ENCODE measurements at regions not wholly inside any gene's neighbourhood (a gene's known extent, or its start where the extent isn't known, plus 50 kb on each side); places are given as distances from the start of the nearest gene placed in this dataset.

DNA sequence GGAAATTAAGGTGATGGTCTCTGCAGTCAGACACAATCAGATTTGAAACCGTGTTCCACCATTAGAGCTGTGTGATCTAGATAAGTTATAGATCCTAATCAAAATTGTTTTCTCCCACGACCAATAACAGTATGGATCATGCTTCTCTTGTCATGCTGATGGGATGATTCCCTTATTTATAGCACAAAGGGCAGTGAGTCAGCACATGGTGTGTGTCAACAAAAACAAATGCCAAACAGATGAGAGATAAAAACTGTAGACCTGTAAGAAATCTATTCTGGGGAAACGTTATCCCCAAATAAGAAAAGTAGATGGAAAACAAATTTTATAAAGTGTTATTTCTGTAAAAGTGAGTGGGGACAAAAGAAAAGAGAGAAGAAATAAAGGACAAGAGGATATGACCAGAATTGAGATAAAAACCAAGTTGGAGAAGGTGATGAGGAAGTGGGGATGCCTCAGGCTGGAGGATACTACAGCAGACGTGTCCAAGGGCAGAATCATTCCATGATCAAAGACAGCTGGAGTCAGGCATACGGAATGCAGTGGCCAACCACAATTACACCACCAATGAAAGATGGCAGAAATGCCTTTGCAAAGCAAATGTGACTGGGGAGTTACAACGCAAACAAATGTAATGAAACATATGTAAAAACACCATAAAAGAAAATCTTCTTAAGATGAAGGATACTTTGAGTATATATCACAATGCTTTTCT lies 377.8 kb upstream of the PRKX start:
- no peaks in the 10 kb centered on the region for H4K20me1 ChIP-seq (replicated peaks; ENCODE audit: control insufficient read depth, insufficient read depth, low read length)
- no peak overlapping the region for H3K4me3 ChIP-seq
- H3K79me2 ChIP-seq (ENCODE audit: control insufficient read depth, insufficient read depth, low read length): no peaks in the 10 kb centered on the region
- in situ Hi-C loops (cut with MboI) (no loop called here), intact Hi-C loops (cut with micrococcal nuclease) (no loop called here)
- no peak for FAIRE-seq
- TF ChIP-seq ZKSCAN3 (CRISPR knock-in tag; IDR thresholded peaks at IDR 0.05) (no peak), DPF2 (IDR thresholded peaks at IDR 0.05) (no peak), DDX20 (tag; IDR thresholded peaks at IDR 0.05; ENCODE audit: low read depth) (no peak), FOS (IDR thresholded peaks at IDR 0.05; ENCODE audit: extremely low read depth, insufficient read length) (no peak), FOXJ3 (CRISPR knock-in tag; IDR thresholded peaks at IDR 0.05) (no peak), ZNF384 (IDR thresholded peaks at IDR 0.05; ENCODE audit: low read depth, low read length) (no peak), TEAD1 (CRISPR knock-in tag; IDR thresholded peaks at IDR 0.05) (no peak), NFIC (IDR thresholded peaks at IDR 0.05) (no peak), MCM3 (IDR thresholded peaks at IDR 0.05) (no peak), JUND (IDR thresholded peaks at IDR 0.05; ENCODE audit: borderline replicate concordance, low read depth, low read length) (no peak), JUND (tag; IDR thresholded peaks at IDR 0.05; ENCODE audit: borderline replicate concordance, low read depth, low read length) (no peak), SP1 (CRISPR knock-in tag; IDR thresholded peaks at IDR 0.05) (no peak)
- TF ChIP-seq, protein P1, sequence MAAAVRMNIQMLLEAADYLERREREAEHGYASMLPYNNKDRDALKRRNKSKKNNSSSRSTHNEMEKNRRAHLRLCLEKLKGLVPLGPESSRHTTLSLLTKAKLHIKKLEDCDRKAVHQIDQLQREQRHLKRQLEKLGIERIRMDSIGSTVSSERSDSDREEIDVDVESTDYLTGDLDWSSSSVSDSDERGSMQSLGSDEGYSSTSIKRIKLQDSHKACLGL (CRISPR knock-in tag; IDR thresholded peaks at IDR 0.05; ENCODE audit: borderline replicate concordance, poor library complexity, severe bottlenecking): no peak
- TF ChIP-seq, protein P2, sequence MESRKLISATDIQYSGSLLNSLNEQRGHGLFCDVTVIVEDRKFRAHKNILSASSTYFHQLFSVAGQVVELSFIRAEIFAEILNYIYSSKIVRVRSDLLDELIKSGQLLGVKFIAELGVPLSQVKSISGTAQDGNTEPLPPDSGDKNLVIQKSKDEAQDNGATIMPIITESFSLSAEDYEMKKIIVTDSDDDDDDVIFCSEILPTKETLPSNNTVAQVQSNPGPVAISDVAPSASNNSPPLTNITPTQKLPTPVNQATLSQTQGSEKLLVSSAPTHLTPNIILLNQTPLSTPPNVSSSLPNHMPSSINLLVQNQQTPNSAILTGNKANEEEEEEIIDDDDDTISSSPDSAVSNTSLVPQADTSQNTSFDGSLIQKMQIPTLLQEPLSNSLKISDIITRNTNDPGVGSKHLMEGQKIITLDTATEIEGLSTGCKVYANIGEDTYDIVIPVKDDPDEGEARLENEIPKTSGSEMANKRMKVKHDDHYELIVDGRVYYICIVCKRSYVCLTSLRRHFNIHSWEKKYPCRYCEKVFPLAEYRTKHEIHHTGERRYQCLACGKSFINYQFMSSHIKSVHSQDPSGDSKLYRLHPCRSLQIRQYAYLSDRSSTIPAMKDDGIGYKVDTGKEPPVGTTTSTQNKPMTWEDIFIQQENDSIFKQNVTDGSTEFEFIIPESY (CRISPR knock-in tag; IDR thresholded peaks at IDR 0.05): no peak
- TF ChIP-seq, protein P3, sequence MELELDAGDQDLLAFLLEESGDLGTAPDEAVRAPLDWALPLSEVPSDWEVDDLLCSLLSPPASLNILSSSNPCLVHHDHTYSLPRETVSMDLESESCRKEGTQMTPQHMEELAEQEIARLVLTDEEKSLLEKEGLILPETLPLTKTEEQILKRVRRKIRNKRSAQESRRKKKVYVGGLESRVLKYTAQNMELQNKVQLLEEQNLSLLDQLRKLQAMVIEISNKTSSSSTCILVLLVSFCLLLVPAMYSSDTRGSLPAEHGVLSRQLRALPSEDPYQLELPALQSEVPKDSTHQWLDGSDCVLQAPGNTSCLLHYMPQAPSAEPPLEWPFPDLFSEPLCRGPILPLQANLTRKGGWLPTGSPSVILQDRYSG (tag; conservative IDR thresholded peaks at IDR 0.05; ENCODE audit: low read depth): no peak
- no peak overlapping the region for H2AFZ ChIP-seq (ENCODE audit: low read depth, low read length)
- no peaks in the 10 kb centered on the region for H3K27me3 ChIP-seq (ENCODE audit: control insufficient read depth in 2 of 2, insufficient read depth in 2 of 2, low read length in 2 of 2)
- no peaks in the 10 kb centered on the region for H3K36me3 ChIP-seq (ENCODE audit: control insufficient read depth, insufficient read depth, low read length)
- DNase-seq (ENCODE audit: extremely low read depth in 1 of 4, low spot score in 3 of 4): no peak
- H3K27ac ChIP-seq (ENCODE audit: extremely low read depth, low read depth, low read length): no peak overlapping the region
- no peak overlapping the region for H3K9ac ChIP-seq (ENCODE audit: insufficient read depth in 1 of 2, low read depth in 2 of 2, low read length in 2 of 2)
- H3K9me3 ChIP-seq (replicated peaks; ENCODE audit: control insufficient read depth, insufficient read depth, low read depth, low read length): no peaks in the 10 kb centered on the region
- no TSS peak for BruUV-seq (replicated peaks)
- ChIA-PET CTCF (ENCODE audit: low intra/inter-chr PET ratio) (no interaction called here), POLR2A (no interaction called here)
- WGBS (ENCODE audit: insufficient coverage, low coverage, missing lambda C conversion rate): 5% methylated on average over 6 of the region's 6 CpGs
- no peak for ATAC-seq
- no peaks in the 10 kb centered on the region for H3K9me1 ChIP-seq (ENCODE audit: control insufficient read depth, insufficient read depth, low read length)
- no peaks in the 10 kb centered on the region for H3K4me1 ChIP-seq (replicated peaks in 1 of 2; ENCODE audit: control insufficient read depth in 2 of 2, insufficient read depth in 2 of 2, low read length in 2 of 2)
- H3K4me2 ChIP-seq (ENCODE audit: insufficient read depth, low read length): no peak overlapping the region
